SU-DHL-6 (cell line): ENCODE measurements at regions not wholly inside any gene's neighbourhood (a gene's known extent, or its start where the extent isn't known, plus 50 kb on each side); places are given as distances from the start of the nearest gene placed in this dataset.

ENCODE experiments used
- H2AFZ ChIP-seq: fragments of 200-600 bp; sonication (generic); 2 replicates; pipeline ENCODE4 v1.6.1; 2014; ENCODE audit warnings: low read depth, mild to moderate bottlenecking, moderate library complexity, mixed read lengths, antibody characterized with exemption, low read length; ENCODE audit not compliant: severe bottlenecking
- H3F3A ChIP-seq: fragments of 200-600 bp; shearing (Covaris generic); 2 replicates; pipeline ENCODE4 v1.6.0; 2016; ENCODE audit warnings: antibody characterized with exemption, mild to moderate bottlenecking; ENCODE audit not compliant: insufficient read depth
- H3K27ac ChIP-seq: fragments of 200-600 bp; sonication (generic); 2 replicates; pipeline ENCODE4 v1.5.1; 2016; ENCODE audit warnings: low read depth, mild to moderate bottlenecking, low read length, moderate library complexity, mixed read lengths
- H3K27me3 ChIP-seq: fragments of 200-600 bp; sonication (generic), shearing (Covaris generic); 2 replicates; pipeline ENCODE4 v1.6.0; 2014; ENCODE audit warnings: mild to moderate bottlenecking, low read length
- H3K36me3 ChIP-seq: fragments of 200-600 bp; sonication (generic); 2 replicates; pipeline ENCODE4 v1.6.1; 2014; ENCODE audit warnings: mild to moderate bottlenecking, low read length, mixed read lengths
- H3K4me2 ChIP-seq: fragments of 300-600, 200-600 bp; shearing (Covaris generic), sonication (generic); 2 replicates; pipeline ENCODE4 v1.6.0; 2014; ENCODE audit warnings: low read length, low read depth, mild to moderate bottlenecking; ENCODE audit not compliant: poor library complexity, severe bottlenecking
- H3K4me3 ChIP-seq: fragments of 200-600 bp; sonication (generic); 2 replicates; pipeline ENCODE4 v1.5.1; 2014; ENCODE audit warnings: antibody characterized with exemption, low read length, mild to moderate bottlenecking, mixed read lengths; ENCODE audit not compliant: insufficient read depth, poor library complexity, severe bottlenecking
- H3K79me2 ChIP-seq: fragments of 200-600 bp; sonication (generic); 2 replicates; pipeline ENCODE4 v1.6.1; 2014; ENCODE audit warnings: mild to moderate bottlenecking, low read length, moderate library complexity; ENCODE audit not compliant: insufficient read depth
- H3K9ac ChIP-seq: fragments of 200-600 bp; sonication (generic); 2 replicates; pipeline ENCODE4 v1.7.0; 2014; ENCODE audit warnings: mild to moderate bottlenecking, low read length
- H3K9me2 ChIP-seq: fragments of 200-600 bp; sonication (generic); replicated peaks from 2 replicates; pipeline ENCODE4 v1.6.1; 2014; ENCODE audit warnings: low read length; ENCODE audit not compliant: insufficient read depth
- H3K9me3 ChIP-seq: fragments of 200-600 bp; sonication (generic); 2 replicates; pipeline ENCODE4 v1.6.1; 2014; ENCODE audit warnings: low read length, mixed read lengths; ENCODE audit not compliant: insufficient read depth
- H4K20me1 ChIP-seq: fragments of 200-600 bp; sonication (generic); 2 replicates; pipeline ENCODE4 v1.6.1; 2014; ENCODE audit warnings: low read depth, mild to moderate bottlenecking, antibody characterized with exemption, low read length, moderate library complexity, mixed read lengths
- EZH2phosphoT487 ChIP-seq: fragments of 200-600 bp; sonication (generic), shearing (Covaris generic); conservative IDR thresholded peaks from 2 replicates; pipeline ENCODE4 v1.6.1; 2018; ENCODE audit warnings: mild to moderate bottlenecking, antibody characterized with exemption, low read length, moderate library complexity, mixed read lengths
- TF ChIP-seq, protein P1 (sequence below): fragments of 200-600 bp; sonication (generic); IDR thresholded peaks from one replicate; pipeline ENCODE4 v1.5.1; 2017; ENCODE audit warnings: antibody characterized with exemption, mild to moderate bottlenecking, low read length, moderate library complexity; ENCODE audit not compliant: insufficient read depth, poor library complexity, severe bottlenecking

DNA sequence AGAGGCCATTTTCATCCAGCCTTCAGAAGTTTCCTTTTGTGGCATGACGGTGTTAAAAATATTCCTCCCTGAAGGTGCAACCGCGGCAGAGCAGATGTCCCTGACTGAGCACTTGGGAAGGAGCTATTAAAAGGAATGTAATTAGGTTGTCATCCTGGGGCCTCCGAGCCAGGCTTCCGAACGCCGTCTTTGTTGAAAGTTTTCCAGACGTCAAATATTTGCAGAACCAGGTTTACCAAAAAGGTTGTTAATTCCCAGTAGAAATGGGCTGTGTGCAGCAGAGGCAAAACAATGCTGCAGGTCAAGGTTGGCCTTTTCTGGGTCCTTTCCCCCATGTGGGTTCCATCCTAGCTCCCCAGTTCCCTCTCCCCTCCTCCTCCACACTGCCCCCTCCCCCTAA lies 88.8 kb upstream of the CALM2 start:
- Histone ChIP-seq H3K27ac (no peak overlapping the region), H3K36me3 (no peaks in the 10 kb centered on the region), H3K9ac (no peak overlapping the region), H2AFZ (no peak overlapping the region), H3K27me3 (no peaks in the 10 kb centered on the region), H3K4me3 (no peak overlapping the region), H3F3A (no peaks in the 10 kb centered on the region), H3K9me3 (no peaks in the 10 kb centered on the region), H3K9me2 (no peaks in the 10 kb centered on the region), H4K20me1 (no peaks in the 10 kb centered on the region), H3K79me2 (no peaks in the 10 kb centered on the region), H3K4me2 (no peak overlapping the region)
- TF ChIP-seq EZH2phosphoT487: no peak
- TF ChIP-seq, protein P1, sequence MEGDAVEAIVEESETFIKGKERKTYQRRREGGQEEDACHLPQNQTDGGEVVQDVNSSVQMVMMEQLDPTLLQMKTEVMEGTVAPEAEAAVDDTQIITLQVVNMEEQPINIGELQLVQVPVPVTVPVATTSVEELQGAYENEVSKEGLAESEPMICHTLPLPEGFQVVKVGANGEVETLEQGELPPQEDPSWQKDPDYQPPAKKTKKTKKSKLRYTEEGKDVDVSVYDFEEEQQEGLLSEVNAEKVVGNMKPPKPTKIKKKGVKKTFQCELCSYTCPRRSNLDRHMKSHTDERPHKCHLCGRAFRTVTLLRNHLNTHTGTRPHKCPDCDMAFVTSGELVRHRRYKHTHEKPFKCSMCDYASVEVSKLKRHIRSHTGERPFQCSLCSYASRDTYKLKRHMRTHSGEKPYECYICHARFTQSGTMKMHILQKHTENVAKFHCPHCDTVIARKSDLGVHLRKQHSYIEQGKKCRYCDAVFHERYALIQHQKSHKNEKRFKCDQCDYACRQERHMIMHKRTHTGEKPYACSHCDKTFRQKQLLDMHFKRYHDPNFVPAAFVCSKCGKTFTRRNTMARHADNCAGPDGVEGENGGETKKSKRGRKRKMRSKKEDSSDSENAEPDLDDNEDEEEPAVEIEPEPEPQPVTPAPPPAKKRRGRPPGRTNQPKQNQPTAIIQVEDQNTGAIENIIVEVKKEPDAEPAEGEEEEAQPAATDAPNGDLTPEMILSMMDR: no peak

DNA sequence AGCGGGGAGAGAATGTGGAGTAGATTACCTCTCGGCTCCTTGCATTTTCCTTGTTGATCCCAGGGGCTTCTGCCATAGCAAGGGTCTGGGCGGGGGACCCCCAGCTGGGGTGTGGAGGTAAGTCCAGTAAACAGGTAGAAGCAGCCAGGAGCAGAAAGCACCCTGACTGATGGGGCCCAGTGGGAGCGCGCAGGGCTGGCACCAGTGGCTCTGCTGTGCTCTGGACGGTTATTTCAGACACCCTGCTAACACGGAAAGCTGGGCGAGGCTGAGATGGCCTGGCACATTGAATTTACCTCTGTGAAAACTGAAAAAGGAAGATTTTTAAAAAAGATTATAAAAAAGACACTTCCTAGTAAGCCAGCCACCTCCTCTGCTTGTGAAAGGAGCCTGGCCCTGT lies 88.4 kb upstream of the CALM2 start:
- Histone ChIP-seq H3K27me3 (no peaks in the 10 kb centered on the region), H3K4me3 (no peak overlapping the region), H3K79me2 (no peaks in the 10 kb centered on the region), H3F3A (no peaks in the 10 kb centered on the region), H4K20me1 (no peaks in the 10 kb centered on the region), H3K27ac (no peak overlapping the region), H3K4me2 (no peak overlapping the region), H3K9me2 (no peaks in the 10 kb centered on the region), H3K9me3 (no peaks in the 10 kb centered on the region), H2AFZ (no peak overlapping the region), H3K9ac (no peak overlapping the region), H3K36me3 (no peaks in the 10 kb centered on the region)
- TF ChIP-seq EZH2phosphoT487: no peak
- TF ChIP-seq, protein P1: no peak

DNA sequence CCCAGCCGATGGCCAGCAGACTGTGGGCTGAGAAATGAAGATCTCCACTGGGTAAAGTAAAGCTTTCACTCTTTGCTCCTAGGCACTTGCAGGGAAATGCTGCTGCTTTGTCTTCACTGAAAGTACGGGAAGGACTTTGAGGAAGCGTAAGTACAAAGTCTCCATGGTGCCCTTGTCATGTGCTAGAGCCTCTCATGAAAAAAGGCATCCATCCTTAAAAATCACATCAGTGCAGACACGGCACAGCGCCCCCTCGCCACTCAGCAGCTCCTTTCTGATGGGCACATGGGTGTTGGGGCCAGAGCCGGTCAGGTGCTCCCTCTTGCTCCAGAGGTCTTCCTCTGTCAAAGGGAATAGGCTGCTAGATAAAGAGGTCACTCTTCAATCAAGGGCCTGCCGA lies 87.8 kb upstream of the CALM2 start:
- H3K27me3 ChIP-seq: no peaks in the 10 kb centered on the region
- no peaks in the 10 kb centered on the region for H4K20me1 ChIP-seq
- H3K36me3 ChIP-seq: no peaks in the 10 kb centered on the region
- H3K9me2 ChIP-seq: no peaks in the 10 kb centered on the region
- no peaks in the 10 kb centered on the region for H3K79me2 ChIP-seq
- no peak overlapping the region for H3K4me2 ChIP-seq
- H3K4me3 ChIP-seq: no peak overlapping the region
- H3F3A ChIP-seq: no peaks in the 10 kb centered on the region
- no peaks in the 10 kb centered on the region for H3K9me3 ChIP-seq
- H3K9ac ChIP-seq: no peak overlapping the region
- H2AFZ ChIP-seq: no peak overlapping the region
- H3K27ac ChIP-seq: no peak overlapping the region
- TF ChIP-seq EZH2phosphoT487: no peak
- TF ChIP-seq, protein P1: peak; percentile 40
